Stomach (tissue), 8 donors: ENCODE measurements at regions not wholly inside any gene's neighbourhood (a gene's known extent, or its start where the extent isn't known, plus 50 kb on each side); places are given as distances from the start of the nearest gene placed in this dataset.

Source experiments
- DNase-seq, 2 donors: peaks; one replicate each; pipeline versions ENCODE4 v3.0.0 to v3.0.0-alpha.2; 2013 to 2019
- H3K27ac ChIP-seq, 5 donors: fragments of 200-600 bp in 4 of 5; sonication (generic) in 4 of 5; one replicate each; pipeline ENCODE4 v1.5.1; 2013 to 2019; ENCODE audit warnings: mild to moderate bottlenecking in 1 of 5, moderate library complexity in 1 of 5
- H3K27me3 ChIP-seq, 3 donors: fragments of 200-600 bp; sonication (generic); one replicate each; pipeline ENCODE4 v1.5.1; 2017 to 2019; ENCODE audit warnings: mixed run types in 1 of 3
- H3K36me3 ChIP-seq, 4 donors: fragments of 200-600 bp; sonication (generic); 1 replicate in 3 of 4; 2 replicates in 1 of 4; pipeline ENCODE4 v1.5.1; 2016 to 2019
- H3K4me1 ChIP-seq, 4 donors: fragments of 200-600 bp; sonication (generic); one replicate each; pipeline ENCODE4 v1.5.1; 2016 to 2019
- H3K4me3 ChIP-seq, 4 donors: fragments of 200-600 bp; sonication (generic) in 3 of 4; one replicate each; pipeline ENCODE4 v1.5.1; 2016 to 2019; ENCODE audit warnings: mild to moderate bottlenecking in 1 of 4
- H3K9me3 ChIP-seq, 4 donors: fragments of 200-600 bp; sonication (generic); one replicate each; pipeline ENCODE4 v1.5.1; 2016 to 2019
- CTCF ChIP-seq, 7 experiments: fragments of 450-650 bp in 4 of 7; fragments of 200-600 bp in 3 of 7; sonication (generic) in 3 of 7; IDR thresholded peaks; one replicate each; pipeline ENCODE4 v1.5.1; 2016 to 2019; ENCODE audit warnings: antibody characterized with exemption in 7 of 7, control low read depth in 2 of 7, mild to moderate bottlenecking in 1 of 7
- EP300 ChIP-seq: sonication (generic); formaldehyde crosslinking; IDR thresholded peaks from one replicate; pipeline ENCODE4 v1.6.1; 2017; ENCODE audit warnings: antibody characterized with exemption
- POLR2A ChIP-seq, 4 donors: fragments of 450-650 bp; IDR thresholded peaks; one replicate each; pipeline ENCODE4 v1.6.1; 2016; ENCODE audit warnings: antibody characterized with exemption in 4 of 4, control low read depth in 2 of 4, mild to moderate bottlenecking in 1 of 4, moderate library complexity in 1 of 4
- POLR2AphosphoS5 ChIP-seq, 3 donors: sonication (generic); formaldehyde crosslinking; IDR thresholded peaks; one replicate each; pipeline ENCODE4 v1.6.1; 2016; ENCODE audit warnings: antibody characterized with exemption in 3 of 3
- WGBS, 5 donors: extraction: QIAGEN DNeasy Blood & Tissue Kit in 3 of 5; methylation state at CpG; one replicate each; pipeline versions ENCODE4 v1.1.5 to v1.1.7; 2013 to 2018; 5-methylcytosine and 5-hydroxymethylcytosine counted together
- intact Hi-C: fragments of 100-400 bp; cut with DNase I; formaldehyde crosslinking; loops from one replicate; pipeline ENCODE4 v1.15.1; 2023; ENCODE audit warnings: low total_unique reads
- donor health status: healthy with polysubstance abuse.
- donor health status: Bipolar disorder and iron deficiency.
- donor health status: healthy.

DNA sequence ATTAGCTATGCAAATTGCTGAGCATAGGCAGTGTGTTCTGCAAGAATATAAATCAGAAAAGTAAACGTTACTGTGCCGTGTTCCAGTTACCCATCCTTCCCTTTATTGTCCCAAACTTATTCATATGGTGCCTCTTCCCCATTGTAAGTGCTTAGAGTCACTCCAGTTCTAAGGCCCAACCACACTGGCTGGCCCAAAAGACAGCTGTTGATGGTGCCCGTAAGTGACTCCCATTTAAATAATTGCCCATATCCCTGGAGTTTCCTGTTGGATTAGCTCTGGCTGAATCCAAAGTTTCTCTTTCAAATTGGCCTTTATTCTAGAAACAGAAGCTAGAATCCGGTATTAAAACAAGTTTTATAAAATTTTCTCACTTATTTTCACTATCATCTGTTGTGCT, 400.1 kb upstream of the DDHD1 start:
- TF ChIP-seq POLR2AphosphoS5 (IDR thresholded peaks at IDR 0.05) (no peak), CTCF (IDR thresholded peaks at IDR 0.05) (no peak), EP300 (no peak), POLR2A (IDR thresholded peaks at IDR 0.05) (no peak)
- Histone ChIP-seq H3K27me3 (no peaks in the 10 kb centered on the region), H3K4me1 (no peaks in the 10 kb centered on the region), H3K9me3 (no peaks in the 10 kb centered on the region), H3K4me3 (no peak overlapping the region), H3K27ac (no peak overlapping the region), H3K36me3 (no peaks in the 10 kb centered on the region)
- DNase-seq: no peak
- intact Hi-C loops: no loop called here
- whole genome bisulfite sequencing, 5 donors: 80 to 87% (median 81%) methylated on average over 4 of the region's 4 CpGs

DNA sequence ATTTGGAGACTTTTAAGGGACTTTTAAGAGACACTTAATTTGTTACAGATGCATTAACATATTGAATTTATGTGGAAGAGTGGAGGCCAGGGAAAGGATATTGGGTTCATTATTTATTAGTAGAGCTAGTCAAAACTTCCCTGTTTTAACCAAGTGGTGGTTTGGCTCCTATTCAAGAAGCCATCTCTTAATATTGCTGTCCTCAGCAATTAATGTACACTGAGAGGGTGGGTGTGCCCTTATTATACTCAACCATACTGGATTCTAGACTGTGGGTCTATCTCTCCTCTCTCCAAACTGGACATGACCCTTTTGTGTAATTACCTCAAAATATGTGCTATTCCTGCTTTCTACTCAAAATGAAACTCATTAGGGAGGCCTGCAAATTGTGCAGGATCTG, 398.7 kb upstream of the DDHD1 start:
- H3K4me3 ChIP-seq: no peak overlapping the region
- H3K27me3 ChIP-seq: no peaks in the 10 kb centered on the region
- TF ChIP-seq EP300 (no peak), CTCF (IDR thresholded peaks at IDR 0.05) (no peak), POLR2A (IDR thresholded peaks at IDR 0.05) (no peak), POLR2AphosphoS5 (IDR thresholded peaks at IDR 0.05) (no peak)
- H3K27ac ChIP-seq: no peak overlapping the region
- intact Hi-C loops: no loop called here
- no peak for DNase-seq
- no peaks in the 10 kb centered on the region for H3K9me3 ChIP-seq
- H3K36me3 ChIP-seq: no peaks in the 10 kb centered on the region
- H3K4me1 ChIP-seq: no peaks in the 10 kb centered on the region

DNA sequence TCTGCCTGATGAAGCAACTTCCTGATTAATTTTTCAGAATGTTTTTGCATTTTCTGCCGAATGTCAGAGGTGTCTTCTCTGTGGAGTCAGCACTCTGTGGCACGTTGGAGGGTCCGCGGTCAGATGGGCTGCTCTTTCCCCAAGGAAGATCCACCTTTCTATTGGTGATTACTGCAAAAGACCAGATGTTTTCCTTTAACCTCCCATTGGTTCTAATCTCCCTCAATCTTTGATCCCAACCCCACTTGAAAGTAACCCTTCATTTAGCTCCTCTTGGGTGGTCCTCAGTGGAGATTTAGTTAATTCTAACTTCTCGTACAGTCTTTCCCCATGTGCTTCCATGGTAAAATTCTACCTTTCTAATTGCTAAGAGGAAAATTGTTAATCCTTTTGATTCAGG, 397.7 kb upstream of the DDHD1 start:
- 77 to 84% (median 82%) methylated on average over 5 of the region's 5 CpGs for WGBS, 5 donors
- DNase-seq: no peak
- H3K4me1 ChIP-seq: no peaks in the 10 kb centered on the region
- intact Hi-C loops: no loop called here
- H3K36me3 ChIP-seq: no peaks in the 10 kb centered on the region
- no peak overlapping the region for H3K27ac ChIP-seq
- no peaks in the 10 kb centered on the region for H3K27me3 ChIP-seq
- no peak for TF ChIP-seq CTCF (IDR thresholded peaks at IDR 0.05)
- TF ChIP-seq POLR2A (IDR thresholded peaks at IDR 0.05): no peak
- TF ChIP-seq POLR2AphosphoS5 (IDR thresholded peaks at IDR 0.05): no peak
- TF ChIP-seq EP300: no peak
- H3K4me3 ChIP-seq: no peak overlapping the region
- no peaks in the 10 kb centered on the region for H3K9me3 ChIP-seq

DNA sequence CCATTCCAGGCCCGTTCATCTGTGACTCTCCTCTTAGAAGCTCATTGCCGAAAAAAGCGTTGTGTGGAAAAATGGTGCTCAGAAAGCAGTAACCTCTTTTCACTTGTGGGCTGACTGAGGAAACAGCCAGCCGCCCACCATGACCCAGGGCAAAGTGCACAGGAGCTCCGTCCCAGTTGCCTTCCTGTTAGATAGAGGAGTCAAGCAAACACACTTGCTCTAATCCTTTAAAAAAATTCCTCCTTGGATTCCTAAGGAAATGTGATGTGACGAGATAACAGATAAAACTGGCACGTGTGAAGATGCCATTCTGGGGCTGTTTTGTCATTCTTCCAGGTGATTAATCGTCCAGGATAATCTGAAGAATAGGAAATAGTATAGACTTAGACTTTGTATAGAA, 396.8 kb upstream of the DDHD1 start:
- Histone ChIP-seq H3K4me1 (no peaks in the 10 kb centered on the region), H3K36me3 (no peaks in the 10 kb centered on the region), H3K27ac (no peak overlapping the region), H3K9me3 (no peaks in the 10 kb centered on the region), H3K4me3 (no peak overlapping the region), H3K27me3 (no peaks in the 10 kb centered on the region)
- intact Hi-C loops: no loop called here
- 54 to 74% (median 65%) methylated on average over 8 of the region's 8 CpGs for WGBS, 5 donors
- no peak for TF ChIP-seq EP300
- no peak for TF ChIP-seq POLR2AphosphoS5 (IDR thresholded peaks at IDR 0.05)
- no peak for TF ChIP-seq CTCF (IDR thresholded peaks at IDR 0.05)
- TF ChIP-seq POLR2A (IDR thresholded peaks at IDR 0.05): no peak
- no peak for DNase-seq
